Effector CD8-positive, alpha-beta T cell (primary cell): ENCODE measurements at regions not wholly inside any gene's neighbourhood (a gene's known extent, or its start where the extent isn't known, plus 50 kb on each side); places are given as distances from the start of the nearest gene placed in this dataset.

Source experiments
- DNase-seq: peaks from one replicate; lab custom pipeline; 2025; lab: John Stamatoyannopoulos, UW

DNA sequence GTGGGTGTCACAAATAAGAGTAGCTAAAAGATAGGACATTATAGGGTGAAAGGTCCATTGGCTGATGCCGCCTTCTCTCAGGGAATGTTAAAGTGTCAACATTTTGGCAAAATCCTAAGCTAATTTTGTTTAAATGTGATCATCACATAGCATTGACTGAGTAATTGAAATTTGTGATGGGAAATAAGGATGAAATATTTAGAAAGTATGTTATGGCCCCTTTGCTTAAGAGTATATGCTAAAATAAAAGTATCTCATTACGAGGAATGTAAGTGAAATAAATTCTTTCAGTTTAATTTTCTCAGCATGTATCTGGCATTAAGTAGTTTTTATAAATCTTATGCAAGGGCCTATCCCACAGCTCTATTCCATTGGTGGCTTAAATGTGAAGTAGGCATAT is 229.2 kb downstream of the PRL start:
- DNase-seq: no peak

GRCh38 chr6:22068561-22069305 is 228.1 kb downstream of the PRL start:
- DNase-seq: no peak

DNA sequence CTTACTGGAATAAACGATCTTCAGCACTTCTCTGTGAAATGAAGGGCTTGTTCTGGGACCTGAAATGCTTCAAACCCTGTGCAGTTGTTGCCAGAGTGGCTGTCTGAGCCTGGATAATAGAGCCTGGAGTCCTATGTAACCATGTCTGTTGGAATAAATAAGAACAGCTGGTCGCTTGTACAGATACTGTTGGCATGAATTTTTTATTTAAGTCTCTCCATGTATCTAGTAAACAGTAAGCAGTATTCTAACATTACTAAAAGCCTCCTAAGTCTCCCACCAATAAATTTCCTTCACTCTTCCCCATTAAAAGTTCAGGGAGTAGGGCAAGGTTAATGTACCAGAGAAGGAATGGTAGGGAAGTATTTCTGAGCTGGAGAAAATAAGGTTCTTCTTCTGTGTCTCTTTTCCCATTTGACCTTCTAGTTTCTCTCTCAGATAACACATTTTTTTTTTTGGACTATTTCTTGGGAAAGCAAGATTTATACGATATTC is 227.5 kb downstream of the PRL start:
- no peak for DNase-seq

DNA sequence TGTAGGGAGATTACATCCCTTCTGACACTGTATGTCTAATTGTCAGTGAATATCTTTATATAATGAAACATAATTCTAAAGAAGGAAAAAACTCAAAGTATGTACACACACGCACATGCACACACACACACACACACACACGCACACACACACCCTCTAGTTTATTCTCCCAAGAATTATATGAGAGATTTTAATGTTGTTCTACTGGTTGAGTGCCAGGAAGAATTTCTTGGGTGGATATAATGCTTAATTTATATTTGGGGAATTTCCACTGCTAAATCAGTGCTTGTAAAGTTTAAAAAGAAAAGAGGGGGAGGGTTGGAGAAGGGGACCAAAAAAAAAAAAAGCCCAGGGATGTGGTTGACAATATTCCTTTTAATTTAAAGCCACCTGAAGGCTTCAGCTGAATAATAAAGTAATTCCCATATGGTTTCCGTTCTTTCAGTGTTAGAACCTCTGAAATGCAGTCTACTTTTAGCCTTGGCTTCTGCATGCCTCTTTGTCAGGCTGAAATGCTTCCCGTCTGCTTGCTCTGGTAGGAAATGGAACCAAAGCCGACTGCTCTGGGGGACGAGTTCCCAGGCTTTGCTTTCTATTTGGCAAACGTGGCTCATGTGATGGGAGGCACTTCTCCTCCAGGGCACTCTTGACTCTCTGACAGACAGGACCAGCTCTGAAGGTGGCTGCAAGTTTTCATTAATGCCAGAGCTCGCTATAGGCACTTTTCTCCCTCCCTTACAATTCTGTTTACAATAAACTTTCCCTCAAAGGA is 225.4 kb downstream of the PRL start:
- DNase-seq: no peak

DNA sequence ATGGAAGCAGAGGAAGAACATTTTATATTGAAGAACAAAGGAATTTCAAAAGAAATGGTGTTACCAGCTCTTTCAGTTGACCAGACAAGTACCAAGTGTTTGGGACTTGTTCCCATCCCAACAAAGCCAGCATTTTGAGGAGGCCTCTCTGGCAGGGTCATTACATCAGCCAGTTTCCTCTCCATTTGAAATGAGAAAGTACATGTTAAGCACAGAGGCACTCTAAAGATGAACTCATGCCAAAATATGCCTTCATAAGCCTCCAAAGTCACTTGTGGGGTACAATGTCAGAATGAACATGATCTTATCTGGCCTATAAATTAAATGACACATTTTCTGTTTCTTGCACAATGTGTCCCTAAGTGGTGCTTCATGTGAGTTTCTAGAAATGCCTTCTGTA is 223.9 kb downstream of the PRL start:
- DNase-seq: no peak

DNA sequence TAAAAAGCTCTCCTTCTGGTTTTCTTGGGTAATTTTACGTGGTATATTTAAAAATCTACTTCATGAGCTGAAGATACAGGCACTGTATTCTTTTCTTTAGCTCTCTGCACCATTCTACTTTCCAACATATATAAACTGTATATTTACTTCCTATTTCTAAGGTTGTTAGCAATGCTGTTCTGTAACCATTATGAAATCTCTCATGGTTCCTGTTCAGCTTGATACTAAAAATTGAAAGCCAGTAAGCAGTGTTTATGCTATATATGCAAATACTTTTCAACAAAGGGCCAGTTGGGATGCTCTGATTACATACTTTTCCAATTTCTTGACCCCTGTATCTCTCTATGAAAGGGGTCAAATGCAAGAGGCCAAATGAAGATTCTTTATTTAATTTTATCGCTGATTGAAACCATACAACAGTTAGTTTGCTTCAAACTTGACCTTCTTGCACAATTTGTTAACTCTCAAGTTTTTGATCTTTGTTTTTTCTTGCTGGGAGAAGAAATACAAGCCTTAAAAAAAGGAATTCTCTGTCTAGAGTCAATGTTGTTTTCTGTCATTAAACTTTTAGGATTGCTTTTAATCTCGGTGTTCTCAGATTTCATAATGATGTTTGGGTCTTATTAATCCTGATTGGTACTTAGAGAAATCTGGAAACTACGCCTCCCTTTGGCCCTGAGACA is 223.2 kb downstream of the PRL start:
- DNase-seq: no peak

- no peak for DNase-seq
These were observed 218.5 kb downstream of the PRL start for GRCh38 chr6:22078288-22078687.

GRCh38 chr6:22078802-22079545 is 217.9 kb downstream of the PRL start:
- DNase-seq: no peak

DNA sequence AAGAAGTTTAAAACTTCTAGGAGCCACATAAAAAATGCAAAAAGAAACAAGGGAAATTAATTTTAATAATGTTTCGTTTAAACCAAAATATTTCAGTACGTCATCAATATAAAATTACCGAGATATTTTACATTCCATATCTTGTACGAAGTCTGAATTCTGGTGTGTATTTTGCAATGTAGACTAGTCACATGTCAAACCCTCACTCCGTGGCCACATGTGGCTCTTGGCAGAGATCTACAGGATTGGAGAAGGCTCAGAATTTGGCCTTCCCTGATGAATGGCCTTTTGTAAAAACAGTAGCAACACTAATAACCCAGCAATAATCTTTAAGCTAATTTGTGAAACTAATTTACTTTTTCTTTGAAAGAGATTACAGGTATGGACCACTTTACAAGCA is 217.1 kb downstream of the PRL start:
- DNase-seq: no peak

DNA sequence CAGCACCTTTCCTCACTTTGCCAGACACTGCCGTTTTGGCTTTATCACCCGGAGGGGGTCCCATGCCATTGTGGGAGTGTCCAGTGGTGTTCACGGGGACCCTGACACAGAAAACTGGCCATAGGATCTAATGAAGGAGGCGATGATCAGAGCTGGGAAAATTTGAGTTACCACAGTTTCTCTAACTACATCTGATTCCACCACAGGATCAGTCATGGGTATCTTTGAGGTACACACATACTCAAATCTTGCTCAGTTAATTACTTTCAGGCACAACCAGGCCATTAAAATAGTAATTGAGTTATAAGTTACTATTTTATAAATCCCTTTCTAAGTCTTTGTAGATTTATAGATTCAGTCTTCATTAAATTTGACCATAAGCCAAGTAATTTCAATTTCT is 215.1 kb downstream of the PRL start:
- no peak for DNase-seq

- DNase-seq: no peak
These were observed 214.6 kb downstream of the PRL start for GRCh38 chr6:22082218-22082617.

DNA sequence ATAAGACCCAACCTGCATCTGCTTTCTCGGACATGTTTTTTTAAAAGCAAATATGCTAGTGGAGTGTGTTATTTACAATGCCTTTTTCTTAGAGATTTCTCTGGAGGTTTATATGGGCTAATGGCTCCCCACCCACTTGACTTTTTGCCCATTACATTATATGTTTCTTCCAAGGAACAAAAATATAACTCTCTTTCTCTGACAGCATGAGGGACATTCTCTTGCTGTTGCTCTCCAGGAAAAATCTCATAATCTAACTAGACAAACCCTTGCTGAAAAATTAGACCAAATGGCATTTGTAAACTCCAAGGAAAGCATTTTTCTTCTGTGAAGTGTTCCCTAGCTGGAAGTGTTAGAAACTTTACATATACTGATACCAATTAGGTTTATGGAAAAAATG is 213.7 kb downstream of the PRL start:
- DNase-seq: no peak

- DNase-seq: no peak
These were observed 208.7 kb downstream of the PRL start for GRCh38 chr6:22087960-22088706.

DNA sequence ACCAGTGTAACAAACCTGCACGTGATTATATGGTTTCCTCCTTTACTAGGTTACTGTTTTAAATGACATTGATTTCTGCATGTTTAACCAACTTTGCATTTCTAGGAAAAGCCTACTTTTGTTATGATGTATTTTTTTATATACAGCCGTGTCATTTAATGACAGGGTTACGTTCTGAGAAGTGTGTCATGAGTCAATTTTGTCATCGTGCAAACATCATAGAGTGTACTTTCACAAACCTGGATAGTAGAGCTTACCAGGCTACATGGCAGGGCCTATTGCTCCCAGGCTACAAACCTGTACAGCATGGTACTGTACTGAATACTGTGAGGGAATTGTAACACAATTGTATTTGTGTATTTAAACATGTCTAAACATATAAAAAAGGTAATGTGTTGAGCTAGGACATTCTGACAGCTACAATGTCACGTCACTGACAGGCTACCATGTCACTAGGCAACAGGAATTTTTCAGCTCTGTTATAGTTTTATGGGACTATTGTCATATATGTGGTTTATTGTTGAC is 205.3 kb downstream of the PRL start:
- no peak for DNase-seq

DNA sequence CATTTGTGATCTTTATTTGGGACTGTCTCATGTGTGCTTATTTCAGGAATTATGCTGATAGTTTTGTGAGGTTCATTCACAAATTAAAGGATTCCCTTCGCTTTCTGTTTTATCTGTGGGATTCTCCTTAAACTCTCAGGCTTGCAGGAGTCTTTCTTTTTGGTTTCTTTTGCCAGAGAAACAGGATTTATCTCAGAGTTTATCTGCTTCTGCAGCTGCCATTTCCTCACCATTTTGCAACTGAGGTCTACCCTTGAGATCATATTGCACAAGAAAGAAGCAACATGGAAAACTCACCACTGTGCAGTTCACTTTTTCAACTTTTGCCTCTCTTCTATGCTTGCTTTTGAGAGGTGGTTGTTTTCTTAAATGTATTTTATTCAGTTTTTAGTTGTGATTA is 201.0 kb downstream of the PRL start:
- DNase-seq: no peak

- no peak for DNase-seq
These were observed 198.2 kb downstream of the PRL start for GRCh38 chr6:22098601-22099031.

GRCh38 chr6:22099231-22099630 is 197.6 kb downstream of the PRL start:
- DNase-seq: no peak

- DNase-seq: no peak
These were observed 196.9 kb downstream of the PRL start for GRCh38 chr6:22099923-22100322.

- no peak for DNase-seq
These were observed 195.7 kb downstream of the PRL start for GRCh38 chr6:22101163-22101562.

DNA sequence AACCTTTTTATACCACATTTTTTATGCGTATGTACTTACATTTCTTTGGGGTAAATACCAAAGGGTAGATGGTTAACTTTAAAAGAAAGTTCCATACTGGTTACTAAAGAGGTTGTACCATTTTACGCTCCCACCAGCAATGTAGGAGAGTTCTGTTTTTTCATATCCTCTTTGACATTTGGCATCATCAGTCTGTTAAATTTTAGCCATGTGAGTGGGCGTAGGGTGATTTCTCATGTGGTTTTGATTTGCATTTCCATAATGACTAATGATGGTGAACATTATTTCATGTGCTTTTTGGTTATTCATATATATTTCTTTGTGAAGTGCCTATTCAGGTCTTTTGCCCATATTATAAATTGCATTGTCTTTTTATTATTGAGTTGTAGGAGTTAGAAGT is 194.2 kb downstream of the PRL start:
- DNase-seq: no peak

DNA sequence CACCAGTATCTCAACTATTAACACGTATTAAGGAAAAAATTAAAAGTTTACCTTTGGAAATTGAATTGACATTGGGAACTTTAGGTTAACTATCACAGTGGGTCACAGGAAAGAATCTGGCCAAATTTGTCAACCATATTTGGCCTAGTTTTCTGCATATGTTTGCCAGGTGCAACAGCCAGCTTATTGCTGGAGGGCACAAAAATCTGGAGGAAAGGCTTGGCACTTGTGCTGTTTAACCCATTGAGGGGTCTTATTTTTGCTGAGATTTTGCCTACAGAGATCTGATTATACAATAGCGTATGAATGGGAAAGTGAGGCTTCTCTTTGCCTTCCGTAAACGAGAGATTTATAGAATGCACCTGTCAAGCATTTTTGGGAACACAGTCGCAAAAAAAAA is 190.4 kb downstream of the PRL start:
- no peak for DNase-seq
